PC-9 (cell line): ENCODE measurements at regions not wholly inside any gene's neighbourhood (a gene's known extent, or its start where the extent isn't known, plus 50 kb on each side); places are given as distances from the start of the nearest gene placed in this dataset.
A peak's percentile ranks its signal among the peaks of the same experiment; 100 is the strongest.

Source experiments
- BruUV-seq: library from RNA; stranded (reverse); fragments of 400-500 nt; replicated peaks from 2 replicates; lab custom pipeline; 2021; lab: Mats Ljungman, UMichigan
- CTCF ChIA-PET: fragments of 300-600 bp; sonication (Branson Sonifier 250); formaldehyde crosslinking; loops from one replicate; lab custom pipeline; 2022; ENCODE audit warnings: antibody characterized with exemption; lab: Charles Lee
- POLR2A ChIA-PET: fragments of 300-600 bp; sonication (Branson Sonifier 250); formaldehyde crosslinking; loops from one replicate; lab custom pipeline; 2022; ENCODE audit warnings: antibody characterized with exemption; ENCODE audit not compliant: unreplicated experiment; lab: Charles Lee
- DNase-seq, 2 experiments: peaks; one replicate each; pipeline versions ENCODE4 v3.0.0 to v3.0.0-alpha.2; 2015 to 2022; ENCODE audit warnings: mixed read lengths in 1 of 2
- H2AFZ ChIP-seq: fragments of 200-600 bp; sonication (generic); 2 replicates; pipeline ENCODE4 v1.8.1; 2017; ENCODE audit warnings: antibody characterized with exemption
- H3F3A ChIP-seq: fragments of 200-600 bp; sonication (generic); 2 replicates; pipeline ENCODE4 v1.8.1; 2017; ENCODE audit warnings: antibody characterized with exemption, mild to moderate bottlenecking, low read depth; ENCODE audit not compliant: insufficient read depth
- H3K27ac ChIP-seq: fragments of 200-600 bp; sonication (generic); 2 replicates; pipeline ENCODE4 v1.6.1; 2016; ENCODE audit warnings: mixed run types
- H3K27me3 ChIP-seq: fragments of 200-600 bp; sonication (generic); 2 replicates; pipeline ENCODE4 v1.6.1; 2016; ENCODE audit warnings: low read depth, mixed run types; ENCODE audit not compliant: insufficient read depth
- H3K36me3 ChIP-seq: fragments of 200-600 bp; sonication (generic); 2 replicates; pipeline ENCODE4 v1.6.1; 2016; ENCODE audit warnings: low read depth, mixed run types
- H3K4me1 ChIP-seq: fragments of 200-600 bp; sonication (generic); replicated peaks from 2 replicates; pipeline ENCODE4 v1.6.1; 2016; ENCODE audit warnings: mixed run types; ENCODE audit not compliant: insufficient read depth
- H3K4me2 ChIP-seq: fragments of 200-600 bp; sonication (generic); 2 replicates; pipeline ENCODE4 v1.6.1; 2017; ENCODE audit warnings: mixed run types
- H3K4me3 ChIP-seq: fragments of 200-600 bp; sonication (generic); 2 replicates; pipeline ENCODE4 v1.6.1; 2016; ENCODE audit warnings: mixed run types
- H3K79me2 ChIP-seq: fragments of 200-600 bp; sonication (generic); 2 replicates; pipeline ENCODE4 v1.6.1; 2017; ENCODE audit warnings: low read depth, mixed run types
- H3K9me2 ChIP-seq: fragments of 200-600 bp; sonication (generic); 2 replicates; pipeline ENCODE4 v1.8.1; 2017; ENCODE audit warnings: mild to moderate bottlenecking; ENCODE audit not compliant: insufficient read depth
- H3K9me3 ChIP-seq: fragments of 200-600 bp; sonication (generic); 2 replicates; pipeline ENCODE4 v1.8.1; 2016; ENCODE audit warnings: low read depth; ENCODE audit not compliant: insufficient read depth
- H4K20me1 ChIP-seq: fragments of 200-600 bp; sonication (generic); 2 replicates; pipeline ENCODE4 v1.8.1; 2017; ENCODE audit not compliant: insufficient read depth
- EZH2 ChIP-seq: fragments of 200-600 bp; sonication (generic); IDR thresholded peaks from 2 replicates; pipeline ENCODE4 v1.8.0; 2017; ENCODE audit warnings: antibody characterized with exemption, low read depth
- intact Hi-C: fragments of 100-400 bp; cut with micrococcal nuclease; formaldehyde crosslinking; loops from one replicate; pipeline ENCODE4 v1.10.0; 2022; ENCODE audit not compliant: unreplicated experiment
- TF ChIP-seq, protein P1 (sequence below): fragments of 200-600 bp; sonication (generic); conservative IDR thresholded peaks from 2 replicates; pipeline ENCODE4 v1.6.1; 2017; ENCODE audit warnings: mixed run types, antibody characterized with exemption, mild to moderate bottlenecking, moderate library complexity

DNA sequence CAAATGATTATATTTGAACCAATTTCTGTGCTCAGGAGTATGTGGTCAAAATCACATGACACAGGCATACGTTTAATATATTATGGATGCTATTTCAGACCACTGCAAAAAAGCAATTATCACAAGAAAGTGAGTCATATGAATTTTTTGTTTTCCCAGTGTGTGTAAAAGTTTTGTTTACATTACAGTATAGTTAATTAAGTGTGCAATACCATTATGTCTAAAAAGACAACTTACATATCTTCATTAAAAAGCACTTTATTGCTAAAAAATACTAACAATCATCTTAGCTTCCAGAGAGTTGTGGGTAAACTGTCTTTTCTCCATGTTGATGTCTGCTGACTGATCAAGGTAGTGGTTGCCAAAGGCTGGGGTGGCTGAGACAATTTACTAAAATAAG, 347.2 kb upstream of the PCDH9 start:
- H3K4me1 ChIP-seq = no peaks in the 10 kb centered on the region

DNA sequence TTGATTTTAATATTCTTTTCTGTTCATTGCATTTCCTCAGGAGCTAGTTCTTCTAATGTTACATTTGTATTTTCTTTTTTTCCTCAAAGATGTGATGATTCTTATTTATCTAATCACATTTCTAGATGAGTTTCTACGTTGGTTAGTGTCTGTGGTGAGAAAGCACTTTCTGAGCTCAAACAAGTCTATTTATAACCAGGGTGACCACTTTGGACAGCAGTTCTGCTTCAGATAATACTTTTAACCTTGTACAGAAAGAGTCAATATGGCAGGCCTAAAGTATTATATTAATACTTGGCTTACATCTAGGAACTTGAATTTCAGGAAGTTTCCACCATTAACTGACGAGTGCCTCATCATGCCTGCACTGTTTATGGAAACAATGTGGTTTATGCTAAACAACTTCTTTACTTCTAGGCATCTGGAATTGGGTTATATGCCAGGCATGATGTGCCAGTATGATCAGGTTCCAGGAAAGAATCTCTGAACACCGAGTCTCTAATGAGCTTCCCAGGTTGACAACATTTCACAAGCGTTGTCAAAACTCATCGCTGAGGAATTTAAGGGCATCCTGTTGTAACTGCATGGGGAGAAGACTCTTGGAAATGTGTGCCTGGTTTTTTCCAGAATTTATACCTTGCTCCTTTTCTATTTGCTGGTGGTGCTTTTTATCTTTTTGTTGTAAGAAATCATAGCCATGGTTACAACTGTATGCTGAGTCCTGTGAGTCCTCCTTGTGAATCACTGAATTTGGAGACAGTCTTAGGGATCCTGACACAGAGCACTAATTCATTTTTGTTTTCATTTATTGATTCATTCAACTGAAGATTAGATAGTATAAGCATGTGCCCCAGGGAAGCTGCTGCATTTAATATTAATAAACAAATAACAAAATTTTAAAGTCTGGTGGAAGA, 344.4 kb upstream of the PCDH9 start:
- BruUV-seq = no TSS peak
- DNase-seq = peak; percentile 57 to 58
- no peaks in the 10 kb centered on the region for H3K27me3 ChIP-seq
- TF ChIP-seq EZH2 = no peak
- TF ChIP-seq, protein P1, sequence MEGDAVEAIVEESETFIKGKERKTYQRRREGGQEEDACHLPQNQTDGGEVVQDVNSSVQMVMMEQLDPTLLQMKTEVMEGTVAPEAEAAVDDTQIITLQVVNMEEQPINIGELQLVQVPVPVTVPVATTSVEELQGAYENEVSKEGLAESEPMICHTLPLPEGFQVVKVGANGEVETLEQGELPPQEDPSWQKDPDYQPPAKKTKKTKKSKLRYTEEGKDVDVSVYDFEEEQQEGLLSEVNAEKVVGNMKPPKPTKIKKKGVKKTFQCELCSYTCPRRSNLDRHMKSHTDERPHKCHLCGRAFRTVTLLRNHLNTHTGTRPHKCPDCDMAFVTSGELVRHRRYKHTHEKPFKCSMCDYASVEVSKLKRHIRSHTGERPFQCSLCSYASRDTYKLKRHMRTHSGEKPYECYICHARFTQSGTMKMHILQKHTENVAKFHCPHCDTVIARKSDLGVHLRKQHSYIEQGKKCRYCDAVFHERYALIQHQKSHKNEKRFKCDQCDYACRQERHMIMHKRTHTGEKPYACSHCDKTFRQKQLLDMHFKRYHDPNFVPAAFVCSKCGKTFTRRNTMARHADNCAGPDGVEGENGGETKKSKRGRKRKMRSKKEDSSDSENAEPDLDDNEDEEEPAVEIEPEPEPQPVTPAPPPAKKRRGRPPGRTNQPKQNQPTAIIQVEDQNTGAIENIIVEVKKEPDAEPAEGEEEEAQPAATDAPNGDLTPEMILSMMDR = no peak
- no peaks in the 10 kb centered on the region for H3K36me3 ChIP-seq
- H3K79me2 ChIP-seq = no peaks in the 10 kb centered on the region
- CTCF ChIA-PET = no interaction called here
- no peak overlapping the region for H3K27ac ChIP-seq
- intact Hi-C loops = no loop called here
- H4K20me1 ChIP-seq = no peaks in the 10 kb centered on the region
- H3K9me2 ChIP-seq = no peaks in the 10 kb centered on the region
- H3K4me3 ChIP-seq = no peak overlapping the region
- H3K4me1 ChIP-seq = no peaks in the 10 kb centered on the region
- H3K9me3 ChIP-seq = no peaks in the 10 kb centered on the region
- no peak overlapping the region for H2AFZ ChIP-seq
- POLR2A ChIA-PET = interaction anchor here (0.7 kb wide), 1 partner anchor 148 kb away, joined by 3 read pairs; no protein-coding TSS in a partner anchor
- H3K4me2 ChIP-seq = no peak overlapping the region
- no peaks in the 10 kb centered on the region for H3F3A ChIP-seq

More for the DNA sequence above, 347.2 kb upstream of the PCDH9 start:
- no peak for DNase-seq
- intact Hi-C loops = no loop called here
- Histone ChIP-seq H3K27me3 (no peaks in the 10 kb centered on the region), H4K20me1 (no peaks in the 10 kb centered on the region), H3F3A (no peaks in the 10 kb centered on the region), H2AFZ (no peak overlapping the region), H3K79me2 (no peaks in the 10 kb centered on the region), H3K4me2 (no peak overlapping the region), H3K27ac (no peak overlapping the region), H3K4me3 (no peak overlapping the region), H3K36me3 (no peaks in the 10 kb centered on the region), H3K9me2 (no peaks in the 10 kb centered on the region; the same call in 1 of the 2 replicates), H3K9me3 (no peaks in the 10 kb centered on the region)
- POLR2A ChIA-PET = no interaction called here
- BruUV-seq = no TSS peak
- TF ChIP-seq EZH2 = no peak
- TF ChIP-seq, protein P1 = no peak
- CTCF ChIA-PET = no interaction called here

DNA sequence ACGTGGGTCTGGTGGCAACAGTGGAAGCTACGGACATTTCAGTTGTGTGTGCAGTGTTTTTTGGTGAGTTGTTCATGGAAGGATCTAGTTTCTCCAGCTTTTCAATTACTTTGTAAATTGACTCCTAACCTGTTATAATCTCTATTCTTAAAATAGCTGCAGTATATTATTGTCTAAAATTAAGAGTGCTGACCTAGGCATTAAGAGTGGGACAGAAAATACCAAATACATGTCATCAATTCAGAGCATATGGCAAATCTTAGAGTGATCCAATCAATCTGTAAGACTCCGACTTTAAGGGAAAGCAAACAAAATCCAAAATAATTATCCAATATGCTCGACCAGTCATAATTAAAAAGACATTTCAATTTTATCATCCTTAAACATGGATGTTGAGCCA, 338.1 kb upstream of the PCDH9 start:
- H4K20me1 ChIP-seq = no peaks in the 10 kb centered on the region
- H3K4me1 ChIP-seq = no peaks in the 10 kb centered on the region
- no peak overlapping the region for H3K27ac ChIP-seq
- H3K9me3 ChIP-seq = no peaks in the 10 kb centered on the region
- no peak overlapping the region for H2AFZ ChIP-seq
- TF ChIP-seq, protein P1 = no peak
- no peak for TF ChIP-seq EZH2
- no peaks in the 10 kb centered on the region for H3F3A ChIP-seq
- no peaks in the 10 kb centered on the region for H3K79me2 ChIP-seq
- intact Hi-C loops = no loop called here
- CTCF ChIA-PET = no interaction called here
- H3K4me2 ChIP-seq = no peak overlapping the region
- no peaks in the 10 kb centered on the region for H3K27me3 ChIP-seq
- DNase-seq = no peak
- H3K4me3 ChIP-seq = no peak overlapping the region
- no TSS peak for BruUV-seq
- POLR2A ChIA-PET = no interaction called here
- no peaks in the 10 kb centered on the region for H3K9me2 ChIP-seq
- H3K36me3 ChIP-seq = no peaks in the 10 kb centered on the region
